Endothelial cell of umbilical vein (primary cell): ENCODE measurements at regions not wholly inside any gene's neighbourhood (a gene's known extent, or its start where the extent isn't known, plus 50 kb on each side); places are given as distances from the start of the nearest gene placed in this dataset.

Experiments
- BruUV-seq: library from RNA; stranded (reverse); fragments of 400-500 nt; replicated peaks from 2 replicates; lab custom pipeline; 2021; lab: Mats Ljungman, UMichigan
- CTCF ChIA-PET: fragments of 300-600, 350-600 bp; sonication (Branson Sonifier 250); formaldehyde crosslinking; loops from one replicate; lab custom pipeline; 2021; ENCODE audit warnings: antibody characterized with exemption, inconsistent platforms; lab: Charles Lee
- POLR2A ChIA-PET: fragments of 300-600, 350-600 bp; sonication (Branson Sonifier 250); formaldehyde crosslinking; loops from one replicate; lab custom pipeline; 2021; ENCODE audit warnings: antibody characterized with exemption, inconsistent platforms; lab: Charles Lee
- DNase-seq: peaks from one replicate; pipeline ENCODE4 v3.0.0-alpha.2; 2011; ENCODE audit warnings: low read depth, low spot score
- FAIRE-seq: peaks from 2 replicates; lab custom pipeline; 2011; peaks lifted over from hg19 to GRCh38; lab: Jason Lieb, UNC
- H2AFZ ChIP-seq: 2 replicates; pipeline ENCODE4 v1.6.0; 2012; ENCODE audit warnings: low read depth, low read length, control low read depth, inconsistent platforms
- H3K27ac ChIP-seq: 2 replicates; pipeline ENCODE4 v1.5.1; 2011; ENCODE audit warnings: low read depth, mild to moderate bottlenecking, control low read depth, low read length, moderate library complexity; ENCODE audit not compliant: insufficient read depth
- H3K27me3 ChIP-seq, 2 experiments: 2 replicates each; pipeline versions ENCODE4 v1.6.0 to v1.6.1; 2011; ENCODE audit warnings: low read length in 2 of 2, mixed read lengths in 1 of 2; ENCODE audit not compliant: control insufficient read depth in 2 of 2, insufficient read depth in 2 of 2
- H3K36me3 ChIP-seq, 2 experiments: 2 replicates in 1 of 2; 3 replicates in 1 of 2; pipeline ENCODE4 v1.5.1; 2011; ENCODE audit warnings: low read length in 2 of 2, mild to moderate bottlenecking in 1 of 2, moderate library complexity in 1 of 2; ENCODE audit not compliant: control insufficient read depth in 2 of 2, insufficient read depth in 2 of 2; ENCODE audit errors: extremely low read depth in 1 of 2
- H3K4me1 ChIP-seq: 3 replicates; pipeline ENCODE4 v1.5.1; 2011; ENCODE audit warnings: mild to moderate bottlenecking, low read length; ENCODE audit not compliant: control insufficient read depth, insufficient read depth; ENCODE audit errors: extremely low read depth
- H3K4me2 ChIP-seq: 2 replicates; pipeline ENCODE4 v1.6.1; 2011; ENCODE audit warnings: low read length, control low read depth, mixed read lengths; ENCODE audit not compliant: insufficient read depth
- H3K4me3 ChIP-seq, 3 experiments: fragments of 200-600 bp in 1 of 3; sonication (generic), shearing (Covaris generic) in 1 of 3; replicated peaks in 1 of 3; 2 replicates each; pipeline ENCODE4 v1.5.1; 2011 to 2016; ENCODE audit warnings: control low read depth in 3 of 3, low read length in 3 of 3, mild to moderate bottlenecking in 2 of 3, inconsistent platforms in 1 of 3, low read depth in 1 of 3, moderate library complexity in 1 of 3; ENCODE audit not compliant: insufficient read depth in 1 of 3
- H3K79me2 ChIP-seq: 2 replicates; pipeline ENCODE4 v1.6.0; 2012; ENCODE audit warnings: low read length, inconsistent platforms; ENCODE audit not compliant: control insufficient read depth, insufficient read depth
- H3K9ac ChIP-seq: replicated peaks from 2 replicates; pipeline ENCODE3; 2011; ENCODE audit warnings: low read length, control low read depth; ENCODE audit not compliant: insufficient read depth; ENCODE audit errors: extremely low read depth
- H3K9me1 ChIP-seq: replicated peaks from 3 replicates; pipeline ENCODE4 v1.6.0; 2011; ENCODE audit warnings: mild to moderate bottlenecking, low read length; ENCODE audit not compliant: control insufficient read depth, insufficient read depth; ENCODE audit errors: extremely low read depth
- H3K9me3 ChIP-seq: replicated peaks from 2 replicates; pipeline ENCODE4 v1.5.1; 2012; ENCODE audit warnings: low read length, inconsistent platforms; ENCODE audit not compliant: control insufficient read depth, insufficient read depth
- H4K20me1 ChIP-seq: replicated peaks from 2 replicates; pipeline ENCODE3; 2011; ENCODE audit warnings: mild to moderate bottlenecking, low read length; ENCODE audit not compliant: control insufficient read depth, insufficient read depth; ENCODE audit errors: extremely low read depth
- CTCF ChIP-seq, 2 donors: IDR thresholded peaks; 1 replicate in 1 of 2; 2 replicates in 1 of 2; pipeline ENCODE4 v1.5.1; 2011; ENCODE audit warnings: low read length in 2 of 2, mild to moderate bottlenecking in 2 of 2, moderate library complexity in 2 of 2, control low read depth in 1 of 2, inconsistent platforms in 1 of 2, low read depth in 1 of 2; ENCODE audit not compliant: insufficient read depth in 1 of 2; ENCODE audit errors: extremely low read depth in 1 of 2
- EZH2 ChIP-seq: IDR thresholded peaks from 2 replicates; pipeline ENCODE4 v1.6.1; 2012; ENCODE audit warnings: borderline replicate concordance, low read depth, mild to moderate bottlenecking, moderate library complexity, low read length, inconsistent platforms; ENCODE audit not compliant: severe bottlenecking
- FOS ChIP-seq: IDR thresholded peaks from 2 replicates; pipeline ENCODE4 v1.6.1; 2011; ENCODE audit warnings: mild to moderate bottlenecking, low read length, moderate library complexity, borderline replicate concordance; ENCODE audit not compliant: insufficient read depth
- GATA2 ChIP-seq: IDR thresholded peaks from 2 replicates; pipeline ENCODE4 v1.7.0; 2011; ENCODE audit warnings: low read depth, mild to moderate bottlenecking, moderate library complexity, mixed read lengths, low read length; ENCODE audit not compliant: insufficient read length, insufficient read depth
- MAX ChIP-seq: IDR thresholded peaks from 2 replicates; pipeline ENCODE4 v1.6.1; 2011; ENCODE audit not compliant: insufficient read depth, insufficient read length
- MYC ChIP-seq: IDR thresholded peaks from one replicate; pipeline ENCODE4 v1.6.1; 2011; ENCODE audit warnings: mild to moderate bottlenecking, low read depth, low read length
- POLR2A ChIP-seq: IDR thresholded peaks from 2 replicates; pipeline ENCODE4 v1.6.1; 2012; ENCODE audit warnings: low read depth, mild to moderate bottlenecking, control low read depth, low read length
- dilution Hi-C: fragments of 300-500 bp; cut with MboI; formaldehyde crosslinking; loops from one replicate; pipeline ENCODE4 v1.15.0; 2019; ENCODE audit warnings: low sequenced_read_pairs; ENCODE audit not compliant: extremely low pct_ligation_motif_present
- intact Hi-C: fragments of 100-400 bp; cut with micrococcal nuclease; formaldehyde crosslinking; loops from one replicate; pipeline ENCODE4 v1.10.0; 2022

- no peaks in the 10 kb centered on the region for H4K20me1 ChIP-seq
- ChIA-PET POLR2A (no interaction called here), CTCF (no interaction called here)
- TF ChIP-seq FOS (no peak), POLR2A (no peak), MAX (no peak), MYC (no peak), EZH2 (no peak), CTCF (IDR thresholded peaks at IDR 0.05; ENCODE audit: extremely low read depth in 1 of 2, insufficient read depth in 1 of 2, low read depth in 1 of 2, low read length in 2 of 2) (no peak), GATA2 (no peak)
- no peaks in the 10 kb centered on the region for H3K4me1 ChIP-seq
- H3K4me3 ChIP-seq: no peak overlapping the region
- dilution Hi-C loops (no loop called here), intact Hi-C loops (no loop called here)
- H3K9ac ChIP-seq: no peak overlapping the region
- H3K27me3 ChIP-seq: no peaks in the 10 kb centered on the region
- no TSS peak for BruUV-seq
- no peak for FAIRE-seq
- no peak for DNase-seq
- no peak overlapping the region for H2AFZ ChIP-seq
- no peaks in the 10 kb centered on the region for H3K9me3 ChIP-seq
- no peaks in the 10 kb centered on the region for H3K79me2 ChIP-seq
- H3K9me1 ChIP-seq: no peaks in the 10 kb centered on the region
- no peak overlapping the region for H3K4me2 ChIP-seq
- H3K36me3 ChIP-seq: no peaks in the 10 kb centered on the region
- H3K27ac ChIP-seq: no peak overlapping the region
Measured at GRCh38 chr4:12746221-12746620, 737.9 kb downstream of the RAB28 start.
